Suprapubic skin (tissue), 4 donors: ENCODE measurements at regions not wholly inside any gene's neighbourhood (a gene's known extent, or its start where the extent isn't known, plus 50 kb on each side); places are given as distances from the start of the nearest gene placed in this dataset.

Experiments
- DNase-seq, 2 donors: peaks; one replicate each; pipeline ENCODE4 v3.0.0-alpha.2; 2019; ENCODE audit warnings: low spot score in 2 of 2
- H3K27ac ChIP-seq: fragments of 200-600 bp; sonication (generic); one replicate; pipeline ENCODE4 v1.5.1; 2019
- H3K27me3 ChIP-seq: fragments of 200-600 bp; sonication (generic); one replicate; pipeline ENCODE4 v1.5.1; 2019
- H3K36me3 ChIP-seq: fragments of 200-600 bp; sonication (generic); one replicate; pipeline ENCODE4 v1.5.1; 2019
- H3K4me1 ChIP-seq: fragments of 200-600 bp; sonication (generic); one replicate; pipeline ENCODE4 v1.5.1; 2019
- H3K4me3 ChIP-seq: fragments of 200-600 bp; sonication (generic); one replicate; pipeline ENCODE4 v1.5.1; 2019; ENCODE audit warnings: mild to moderate bottlenecking
- H3K9me3 ChIP-seq: fragments of 200-600 bp; sonication (generic); one replicate; pipeline ENCODE4 v1.5.1; 2019
- CTCF ChIP-seq, 2 donors: fragments of 200-600 bp in 1 of 2; fragments of 450-650 bp in 1 of 2; sonication (generic) in 1 of 2; IDR thresholded peaks; one replicate each; pipeline ENCODE4 v1.5.1; 2016 to 2019; ENCODE audit warnings: antibody characterized with exemption in 2 of 2, mild to moderate bottlenecking in 1 of 2, moderate library complexity in 1 of 2
- EP300 ChIP-seq: sonication (generic); formaldehyde crosslinking; IDR thresholded peaks from one replicate; pipeline ENCODE4 v1.6.1; 2017; ENCODE audit warnings: antibody characterized with exemption
- POLR2A ChIP-seq, 2 donors: fragments of 450-650 bp; IDR thresholded peaks; one replicate each; pipeline ENCODE4 v1.6.1; 2017; ENCODE audit warnings: antibody characterized with exemption in 2 of 2, mild to moderate bottlenecking in 2 of 2, moderate library complexity in 2 of 2
- POLR2AphosphoS5 ChIP-seq, 3 donors: sonication (generic); formaldehyde crosslinking; IDR thresholded peaks; one replicate each; pipeline ENCODE4 v1.6.1; 2017; ENCODE audit warnings: antibody characterized with exemption in 3 of 3
- WGBS: methylation state at CpG from one replicate; pipeline ENCODE4 v1.1.5; 2018; 5-methylcytosine and 5-hydroxymethylcytosine counted together

GRCh38 chr7:46611508-46611907, 690.4 kb upstream of the IGFBP3 start:
- H3K36me3 ChIP-seq: no peaks in the 10 kb centered on the region
- no peaks in the 10 kb centered on the region for H3K27me3 ChIP-seq
- 65% methylated on average over 2 of the region's 2 CpGs for WGBS
- H3K27ac ChIP-seq: no peak overlapping the region
- no peaks in the 10 kb centered on the region for H3K4me1 ChIP-seq
- no peak for TF ChIP-seq CTCF (IDR thresholded peaks at IDR 0.05)
- no peak for TF ChIP-seq POLR2A (IDR thresholded peaks at IDR 0.05)
- TF ChIP-seq EP300: no peak
- TF ChIP-seq POLR2AphosphoS5 (IDR thresholded peaks at IDR 0.05): no peak
- no peak overlapping the region for H3K4me3 ChIP-seq
- H3K9me3 ChIP-seq: no peaks in the 10 kb centered on the region
- no peak for DNase-seq

DNA sequence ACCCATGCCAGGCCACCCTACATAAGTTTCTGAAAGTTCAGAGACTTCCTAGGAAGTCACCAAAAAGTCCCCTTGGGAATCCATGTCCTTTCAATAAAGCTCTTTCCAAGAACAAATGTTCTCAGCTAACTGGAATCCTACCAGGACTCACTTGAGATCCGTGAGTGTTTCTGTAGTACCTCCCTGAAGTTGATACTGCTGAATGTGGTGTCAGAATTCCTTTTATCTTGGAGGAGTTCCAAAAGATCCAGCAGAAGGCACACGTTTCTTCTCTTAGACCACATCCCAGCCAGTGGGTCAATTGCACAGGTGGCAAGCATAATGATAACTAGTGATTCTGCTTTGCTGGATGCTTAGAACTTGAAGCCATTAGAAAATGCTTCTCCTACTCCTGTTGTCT, 689.7 kb upstream of the IGFBP3 start:
- Histone ChIP-seq H3K4me3 (no peak overlapping the region), H3K9me3 (no peaks in the 10 kb centered on the region), H3K27ac (no peak overlapping the region), H3K4me1 (no peaks in the 10 kb centered on the region), H3K27me3 (no peaks in the 10 kb centered on the region), H3K36me3 (no peaks in the 10 kb centered on the region)
- DNase-seq: no peak
- TF ChIP-seq CTCF (IDR thresholded peaks at IDR 0.05) (no peak), EP300 (no peak), POLR2AphosphoS5 (IDR thresholded peaks at IDR 0.05) (no peak), POLR2A (IDR thresholded peaks at IDR 0.05) (no peak)
- WGBS: 34% methylated on average over 2 of the region's 2 CpGs

DNA sequence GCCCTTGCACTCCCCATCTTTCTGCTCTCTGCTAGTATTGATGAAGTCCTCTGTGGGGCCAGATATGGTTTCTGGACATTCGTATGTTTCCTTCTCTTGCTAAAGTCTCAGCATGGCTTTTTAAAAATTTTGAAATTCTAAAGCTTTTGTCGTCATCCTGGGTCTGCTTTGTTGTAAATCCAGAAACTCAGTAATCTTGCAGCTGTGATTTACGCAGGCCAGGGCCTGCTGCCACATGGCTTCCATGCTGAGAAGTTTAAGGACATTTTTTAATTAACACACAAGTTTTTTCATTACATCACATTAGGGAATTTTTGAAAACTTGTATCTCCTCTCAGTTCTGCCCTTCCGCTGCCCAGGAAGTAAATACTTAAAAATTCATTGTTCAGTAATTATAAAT, 686.1 kb upstream of the IGFBP3 start:
- TF ChIP-seq EP300: no peak
- TF ChIP-seq POLR2AphosphoS5 (IDR thresholded peaks at IDR 0.05): no peak
- TF ChIP-seq CTCF (IDR thresholded peaks at IDR 0.05): no peak
- no peak for TF ChIP-seq POLR2A (IDR thresholded peaks at IDR 0.05)
- no peak for DNase-seq
- Histone ChIP-seq H3K27ac (no peak overlapping the region), H3K4me1 (peaks cover 17% of the 10 kb centered on the region), H3K36me3 (no peaks in the 10 kb centered on the region), H3K27me3 (no peaks in the 10 kb centered on the region), H3K4me3 (no peak overlapping the region), H3K9me3 (no peaks in the 10 kb centered on the region)
- WGBS: 88% methylated on average over 4 of the region's 4 CpGs

DNA sequence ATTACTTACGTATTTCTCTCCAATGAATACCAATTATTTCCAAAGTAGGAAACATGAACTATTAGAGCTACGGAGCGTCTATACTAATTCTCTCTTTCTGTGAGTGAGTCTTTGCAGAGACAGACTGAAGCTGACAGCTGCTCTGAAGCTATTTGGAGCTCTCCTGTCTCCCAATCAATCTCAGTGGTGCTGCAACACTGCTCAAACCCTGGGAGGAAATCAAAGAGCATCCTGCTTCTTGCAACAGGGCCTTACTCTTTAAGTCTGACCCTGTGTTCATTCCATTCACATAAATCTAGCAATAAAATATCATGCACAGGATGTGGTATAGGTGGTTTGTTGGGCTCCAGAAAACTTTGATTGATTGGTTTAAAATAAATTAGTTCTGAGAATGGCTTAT, 685.7 kb upstream of the IGFBP3 start:
- Histone ChIP-seq H3K9me3 (no peaks in the 10 kb centered on the region), H3K36me3 (no peaks in the 10 kb centered on the region), H3K27ac (no peak overlapping the region), H3K4me3 (no peak overlapping the region), H3K4me1 (peaks cover 18% of the 10 kb centered on the region), H3K27me3 (no peaks in the 10 kb centered on the region)
- DNase-seq: no peak
- TF ChIP-seq EP300 (no peak), POLR2AphosphoS5 (IDR thresholded peaks at IDR 0.05) (no peak), POLR2A (IDR thresholded peaks at IDR 0.05) (no peak), CTCF (IDR thresholded peaks at IDR 0.05) (no peak)
- 96% methylated on average over 3 of the region's 3 CpGs for WGBS

DNA sequence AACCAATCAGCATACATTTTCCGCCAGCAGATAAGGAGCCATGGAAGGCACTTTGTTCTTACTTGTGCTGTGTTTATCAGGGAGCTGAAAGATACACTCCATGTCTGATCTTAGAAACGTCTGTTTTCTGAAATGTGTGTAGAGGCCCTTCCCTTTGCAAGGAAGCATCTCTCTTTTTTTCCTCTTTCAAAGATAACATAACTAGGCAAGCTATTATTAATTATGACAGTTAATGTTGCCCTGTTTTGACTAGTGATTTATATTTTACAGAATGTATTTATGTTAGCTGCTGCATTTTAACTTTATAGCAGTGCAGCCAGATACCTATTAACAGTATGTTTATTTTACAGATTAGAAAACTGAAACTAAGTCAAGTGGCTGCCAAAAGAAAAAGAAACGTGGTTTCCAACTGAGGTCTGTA, 683.2 kb upstream of the IGFBP3 start:
- DNase-seq: no peak
- WGBS: 35% methylated on average over 3 of the region's 3 CpGs

More for the DNA sequence above, 683.2 kb upstream of the IGFBP3 start:
- Histone ChIP-seq H3K4me1 (peaks cover 18% of the 10 kb centered on the region), H3K27ac (peak overlapping the region; percentile 42), H3K4me3 (no peak overlapping the region), H3K36me3 (no peaks in the 10 kb centered on the region), H3K27me3 (no peaks in the 10 kb centered on the region), H3K9me3 (no peaks in the 10 kb centered on the region)
- no peak for TF ChIP-seq POLR2A (IDR thresholded peaks at IDR 0.05)
- TF ChIP-seq EP300: no peak
- TF ChIP-seq CTCF (IDR thresholded peaks at IDR 0.05): no peak
- TF ChIP-seq POLR2AphosphoS5 (IDR thresholded peaks at IDR 0.05): no peak
